ENCODE measurements at regions not wholly inside any gene's neighbourhood (a gene's known extent, or its start where the extent isn't known, plus 50 kb on each side); places are given as distances from the start of the nearest gene placed in this dataset.

DNA sequence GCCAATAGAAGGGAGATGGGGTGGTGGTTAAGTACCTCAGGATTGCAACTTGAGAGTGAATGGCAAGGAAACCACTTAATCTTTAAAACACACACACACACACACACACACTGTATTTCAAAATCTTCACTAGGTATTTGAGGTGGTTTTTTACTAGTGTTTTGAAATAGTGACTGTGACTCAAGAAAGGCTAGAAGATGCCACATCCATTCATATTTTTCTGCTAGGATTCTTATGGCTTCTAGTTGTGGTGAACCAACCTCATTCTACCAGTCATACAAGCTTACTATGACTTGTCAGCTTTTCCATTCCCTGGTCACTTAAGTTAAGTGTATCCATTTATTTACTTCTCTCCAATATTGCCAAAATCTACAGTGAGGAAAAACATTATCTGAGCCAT is 519.4 kb upstream of the JAG1 start:
- H3K4me3 ChIP-seq (ENCODE audit: low read depth, low read length): no peak overlapping the region
- TF ChIP-seq, protein P1, sequence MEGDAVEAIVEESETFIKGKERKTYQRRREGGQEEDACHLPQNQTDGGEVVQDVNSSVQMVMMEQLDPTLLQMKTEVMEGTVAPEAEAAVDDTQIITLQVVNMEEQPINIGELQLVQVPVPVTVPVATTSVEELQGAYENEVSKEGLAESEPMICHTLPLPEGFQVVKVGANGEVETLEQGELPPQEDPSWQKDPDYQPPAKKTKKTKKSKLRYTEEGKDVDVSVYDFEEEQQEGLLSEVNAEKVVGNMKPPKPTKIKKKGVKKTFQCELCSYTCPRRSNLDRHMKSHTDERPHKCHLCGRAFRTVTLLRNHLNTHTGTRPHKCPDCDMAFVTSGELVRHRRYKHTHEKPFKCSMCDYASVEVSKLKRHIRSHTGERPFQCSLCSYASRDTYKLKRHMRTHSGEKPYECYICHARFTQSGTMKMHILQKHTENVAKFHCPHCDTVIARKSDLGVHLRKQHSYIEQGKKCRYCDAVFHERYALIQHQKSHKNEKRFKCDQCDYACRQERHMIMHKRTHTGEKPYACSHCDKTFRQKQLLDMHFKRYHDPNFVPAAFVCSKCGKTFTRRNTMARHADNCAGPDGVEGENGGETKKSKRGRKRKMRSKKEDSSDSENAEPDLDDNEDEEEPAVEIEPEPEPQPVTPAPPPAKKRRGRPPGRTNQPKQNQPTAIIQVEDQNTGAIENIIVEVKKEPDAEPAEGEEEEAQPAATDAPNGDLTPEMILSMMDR (conservative IDR thresholded peaks at IDR 0.05; ENCODE audit: low read depth, low read length): no peak
- DNase-seq (ENCODE audit: low read depth): no peak

DNA sequence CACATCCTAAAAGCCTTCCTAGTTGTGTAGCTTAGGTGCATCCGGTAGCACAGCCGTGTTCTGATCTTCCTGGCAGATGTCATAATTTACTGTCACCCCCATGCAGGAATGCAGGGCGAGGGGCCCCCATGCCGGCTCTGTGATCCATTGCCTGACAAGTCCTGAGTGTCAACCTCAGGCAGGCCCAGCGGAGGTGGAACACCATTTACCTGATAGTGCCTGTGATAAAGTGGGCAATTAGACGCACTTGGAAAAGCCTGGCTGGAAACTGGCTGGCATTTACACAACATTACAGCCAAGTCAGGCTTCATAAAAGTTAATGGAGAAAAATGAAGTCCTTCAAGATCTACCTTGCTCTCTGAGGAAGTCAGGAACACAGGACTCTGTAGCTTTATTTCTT is 521.4 kb upstream of the JAG1 start:
- DNase-seq (ENCODE audit: low read depth): no peak
- TF ChIP-seq, protein P1 (conservative IDR thresholded peaks at IDR 0.05; ENCODE audit: low read depth, low read length): no peak
- no peak overlapping the region for H3K4me3 ChIP-seq (ENCODE audit: low read depth, low read length)

DNA sequence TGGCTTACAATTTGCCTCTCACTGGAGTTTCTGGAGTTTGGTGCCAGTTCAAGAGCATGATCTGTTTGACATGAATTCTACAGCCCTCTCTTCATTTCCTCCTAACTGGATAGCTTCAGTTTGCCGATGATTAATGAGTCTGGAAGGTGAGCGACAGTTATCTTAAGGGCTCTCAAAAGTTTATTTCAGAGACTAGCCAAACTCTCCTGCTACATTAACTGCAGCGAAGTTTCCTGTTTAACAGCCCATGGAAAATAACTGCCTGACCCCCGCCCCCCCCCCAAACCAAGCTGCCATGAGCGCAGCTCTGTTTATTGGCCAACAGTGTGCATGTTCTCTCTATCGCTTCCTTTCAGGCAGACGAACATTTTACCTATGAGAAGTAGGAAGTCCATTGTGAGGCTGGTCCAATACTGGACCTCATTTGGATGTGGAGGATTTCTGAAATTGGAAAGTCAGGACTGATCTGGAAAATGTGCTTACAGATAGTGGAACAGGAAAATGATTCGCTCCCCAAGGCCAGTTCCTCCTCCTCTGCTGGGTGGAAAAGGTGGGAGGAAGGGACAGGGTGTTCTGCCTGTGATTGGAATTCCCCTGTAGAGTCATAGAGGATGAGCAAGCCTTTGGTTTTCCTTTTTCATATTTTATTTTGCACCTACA is 522.2 kb upstream of the JAG1 start:
- peak overlapping the region; percentile 10 for H3K4me3 ChIP-seq (ENCODE audit: low read depth, low read length)
- DNase-seq (ENCODE audit: low read depth): peak; percentile 74
- TF ChIP-seq, protein P1 (conservative IDR thresholded peaks at IDR 0.05; ENCODE audit: low read depth, low read length): no peak

DNA sequence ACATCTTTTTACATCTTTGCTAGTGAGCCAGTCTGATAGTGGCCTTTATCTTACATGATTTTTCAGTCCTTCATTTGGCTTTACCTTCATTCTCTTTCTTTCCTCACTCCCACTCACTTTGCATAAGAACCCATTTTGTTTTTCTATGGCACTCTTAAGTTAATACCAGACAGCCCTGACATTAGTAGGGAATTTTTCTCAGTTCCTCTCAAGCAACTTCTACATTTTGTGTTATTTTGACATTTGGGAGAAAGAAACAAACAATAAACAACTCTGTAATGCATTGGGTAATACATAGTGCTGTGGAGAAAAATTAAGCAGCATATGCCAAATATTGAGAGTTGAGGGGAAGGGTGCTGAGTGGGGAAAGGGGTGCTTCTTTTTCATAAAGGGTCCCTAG is 524.1 kb upstream of the JAG1 start:
- TF ChIP-seq, protein P1 (conservative IDR thresholded peaks at IDR 0.05; ENCODE audit: low read depth, low read length): no peak
- DNase-seq (ENCODE audit: low read depth): no peak
- no peak overlapping the region for H3K4me3 ChIP-seq (ENCODE audit: low read depth, low read length)

DNA sequence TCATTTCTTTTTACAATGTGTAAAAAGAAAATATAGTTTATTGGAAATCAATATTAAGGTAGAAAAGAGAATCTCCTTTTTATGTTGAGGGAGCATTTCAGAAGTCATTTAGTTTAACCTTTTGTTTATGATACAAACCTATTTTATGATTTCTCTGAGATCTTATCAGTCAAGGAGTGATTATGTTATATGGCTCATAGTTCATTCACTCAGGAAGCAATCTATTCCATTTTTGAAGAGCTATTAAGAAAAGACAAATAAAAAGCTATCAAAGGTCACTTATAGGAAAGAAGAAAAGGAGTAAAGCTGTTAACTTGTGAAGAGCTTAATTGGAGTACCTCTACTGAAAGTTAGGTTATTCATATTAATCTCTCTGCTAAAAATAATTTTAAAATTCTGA is 526.6 kb upstream of the JAG1 start:
- no peak overlapping the region for H3K4me3 ChIP-seq (ENCODE audit: low read depth, low read length)
- DNase-seq (ENCODE audit: low read depth): no peak
- TF ChIP-seq, protein P1 (conservative IDR thresholded peaks at IDR 0.05; ENCODE audit: low read depth, low read length): no peak

DNA sequence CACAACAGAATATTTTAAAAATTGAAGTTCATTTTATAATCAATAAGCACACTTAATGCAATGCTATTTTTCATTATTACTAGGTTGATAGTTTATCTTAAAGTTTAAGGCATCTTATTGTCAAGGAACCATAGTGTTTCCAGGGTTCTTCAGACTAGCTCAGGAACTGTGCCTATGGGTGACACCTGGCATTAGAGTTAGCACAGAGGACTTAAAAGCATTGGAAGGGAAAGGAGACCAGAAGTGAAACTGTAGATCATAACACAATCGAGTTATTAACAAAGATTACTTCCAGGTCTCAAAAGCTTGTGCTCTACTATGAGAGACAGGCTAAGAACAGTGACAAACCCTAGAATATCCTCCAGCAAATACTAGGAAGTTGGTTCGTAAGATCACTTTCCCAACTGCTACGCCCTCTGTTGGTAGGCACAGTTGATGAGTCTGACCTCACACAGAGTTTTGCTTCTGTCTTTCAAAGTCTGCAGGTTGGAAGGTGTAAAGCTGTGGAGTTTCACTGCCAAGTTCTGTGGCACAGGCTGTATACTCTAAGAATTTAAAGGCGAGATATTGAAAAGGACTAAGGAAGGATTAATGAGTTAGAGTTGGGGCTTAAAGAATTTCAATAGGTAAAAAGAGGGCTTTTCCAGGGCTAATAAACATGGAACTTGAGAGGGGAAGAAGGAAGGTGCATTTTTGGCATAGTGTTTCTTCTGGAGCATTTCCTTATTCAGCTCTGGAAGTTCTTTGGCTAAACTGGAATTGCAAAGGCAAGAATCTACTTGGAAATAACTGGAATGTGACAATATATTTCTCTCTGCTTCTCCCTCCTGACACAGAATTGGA is 531.3 kb upstream of the JAG1 start:
- TF ChIP-seq, protein P1 (conservative IDR thresholded peaks at IDR 0.05; ENCODE audit: low read depth, low read length): peak; percentile 98
- no peak overlapping the region for H3K4me3 ChIP-seq (ENCODE audit: low read depth, low read length)
- DNase-seq (ENCODE audit: low read depth): peak; percentile 58
